ENCODE measurements at regions not wholly inside any gene's neighbourhood (a gene's known extent, or its start where the extent isn't known, plus 50 kb on each side); places are given as distances from the start of the nearest gene placed in this dataset.

DNA sequence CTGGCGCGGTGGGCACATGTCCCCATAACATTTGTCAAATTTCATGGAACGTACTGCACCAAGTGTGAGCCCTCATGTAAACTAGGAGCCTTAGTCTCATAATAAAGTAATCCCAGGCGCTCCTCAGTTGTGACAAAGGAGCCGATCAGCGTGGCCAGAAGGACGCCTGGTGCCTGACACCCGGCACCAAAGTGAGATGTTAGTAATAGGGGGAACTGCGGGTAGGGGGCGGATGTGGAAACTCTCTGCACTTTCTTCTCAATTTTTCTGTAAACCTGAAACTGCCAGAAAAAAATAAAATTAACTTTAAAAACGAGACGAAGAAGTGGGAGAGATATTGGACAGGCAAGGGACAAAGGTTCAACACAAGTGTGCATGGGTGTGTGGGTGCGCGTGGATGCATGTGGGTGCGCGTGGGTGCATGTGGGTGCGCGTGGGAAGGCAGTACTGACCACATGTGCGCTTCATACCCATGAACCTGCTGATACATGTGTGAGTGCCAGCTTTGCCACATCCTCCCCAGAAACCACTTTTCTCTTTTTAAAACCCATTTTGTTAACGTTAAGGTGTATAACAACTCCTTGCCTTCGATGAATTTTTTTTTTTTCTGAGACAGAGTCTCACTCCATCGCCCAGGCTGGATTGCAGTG is 55.4 kb upstream of the LINC01488 start:
- TF ChIP-seq, protein P1, sequence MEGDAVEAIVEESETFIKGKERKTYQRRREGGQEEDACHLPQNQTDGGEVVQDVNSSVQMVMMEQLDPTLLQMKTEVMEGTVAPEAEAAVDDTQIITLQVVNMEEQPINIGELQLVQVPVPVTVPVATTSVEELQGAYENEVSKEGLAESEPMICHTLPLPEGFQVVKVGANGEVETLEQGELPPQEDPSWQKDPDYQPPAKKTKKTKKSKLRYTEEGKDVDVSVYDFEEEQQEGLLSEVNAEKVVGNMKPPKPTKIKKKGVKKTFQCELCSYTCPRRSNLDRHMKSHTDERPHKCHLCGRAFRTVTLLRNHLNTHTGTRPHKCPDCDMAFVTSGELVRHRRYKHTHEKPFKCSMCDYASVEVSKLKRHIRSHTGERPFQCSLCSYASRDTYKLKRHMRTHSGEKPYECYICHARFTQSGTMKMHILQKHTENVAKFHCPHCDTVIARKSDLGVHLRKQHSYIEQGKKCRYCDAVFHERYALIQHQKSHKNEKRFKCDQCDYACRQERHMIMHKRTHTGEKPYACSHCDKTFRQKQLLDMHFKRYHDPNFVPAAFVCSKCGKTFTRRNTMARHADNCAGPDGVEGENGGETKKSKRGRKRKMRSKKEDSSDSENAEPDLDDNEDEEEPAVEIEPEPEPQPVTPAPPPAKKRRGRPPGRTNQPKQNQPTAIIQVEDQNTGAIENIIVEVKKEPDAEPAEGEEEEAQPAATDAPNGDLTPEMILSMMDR (conservative IDR thresholded peaks at IDR 0.05; ENCODE audit: low read depth, low read length): no peak
- TF ChIP-seq SMC3 (IDR thresholded peaks at IDR 0.05; ENCODE audit: low read depth, low read length): no peak

All from IMR-90 (cell line).